ENCODE measurements at regions not wholly inside any gene's neighbourhood (a gene's known extent, or its start where the extent isn't known, plus 50 kb on each side); places are given as distances from the start of the nearest gene placed in this dataset.
A peak's percentile ranks its signal among the peaks of the same experiment; 100 is the strongest.

DNA sequence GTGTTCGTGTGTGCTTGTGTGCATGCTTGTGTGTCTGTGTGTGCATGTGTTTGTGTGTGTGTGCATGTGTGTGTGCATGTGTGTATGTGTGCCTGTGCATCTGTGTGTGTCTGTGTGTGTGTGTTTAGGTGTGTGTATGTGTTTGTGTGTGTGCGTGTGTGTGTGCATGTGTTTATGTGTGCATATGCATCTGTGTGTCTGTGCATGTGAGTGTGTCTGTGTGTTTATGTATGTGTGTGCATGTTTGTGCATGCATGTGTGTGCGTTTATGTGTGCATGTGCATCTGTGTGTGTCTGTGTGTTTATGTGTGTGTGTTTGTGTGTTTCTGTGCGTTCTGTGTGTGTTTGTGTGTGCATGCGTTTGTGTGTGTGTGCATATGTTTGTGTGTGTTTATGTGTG is 106.6 kb upstream of the TNRC6C start (continued):
- TF ChIP-seq ZNF367 (CRISPR knock-in tag; IDR thresholded peaks at IDR 0.05; ENCODE audit: borderline replicate concordance) (no peak), CBX5 (CRISPR knock-in tag; IDR thresholded peaks at IDR 0.05; ENCODE audit: borderline replicate concordance) (no peak), ATF7 (IDR thresholded peaks at IDR 0.05) (0 out of 2 replicates have a peak, but pooled peaks have one; percentile 23), ATF7 (CRISPR knock-in tag; IDR thresholded peaks at IDR 0.05) (no peak), ZNF382 (CRISPR knock-in tag; IDR thresholded peaks at IDR 0.05; ENCODE audit: borderline replicate concordance) (no peak), SIN3A (IDR thresholded peaks at IDR 0.05; ENCODE audit: borderline replicate concordance, low read depth, low read length) (no peak), TBX3 (IDR thresholded peaks at IDR 0.05; ENCODE audit: borderline replicate concordance) (peak; percentile 28; the same call in 1 of the 2 replicates), HNRNPH1 (optimal IDR thresholded peaks at IDR 0.05; ENCODE audit: low read depth, low read length) (no peak), MAFK (conservative IDR thresholded peaks at IDR 0.05 in 1 of 2, IDR thresholded peaks at IDR 0.05 in 1 of 2; ENCODE audit: low read length in 2 of 2) (no peak), JARID2 (CRISPR knock-in tag; IDR thresholded peaks at IDR 0.05; ENCODE audit: insufficient replicate concordance) (no peak), EHMT2 (IDR thresholded peaks at IDR 0.05; ENCODE audit: borderline replicate concordance, low read depth, low read length) (no peak), PCBP2 (optimal IDR thresholded peaks at IDR 0.05; ENCODE audit: low read depth, low read length, poor library complexity, severe bottlenecking) (no peak), ESRRA (CRISPR knock-in tag; IDR thresholded peaks at IDR 0.05; ENCODE audit: low read depth) (no peak), ZNF703 (CRISPR knock-in tag; IDR thresholded peaks at IDR 0.05; ENCODE audit: borderline replicate concordance) (no peak), SP140L (CRISPR knock-in tag; IDR thresholded peaks at IDR 0.05; ENCODE audit: borderline replicate concordance) (no peak), RORA (CRISPR knock-in tag; IDR thresholded peaks at IDR 0.05) (no peak), ZNF432 (CRISPR knock-in tag; IDR thresholded peaks at IDR 0.05; ENCODE audit: borderline replicate concordance) (no peak), SMAD3 (CRISPR knock-in tag; IDR thresholded peaks at IDR 0.05) (no peak), XBP1 (CRISPR knock-in tag; IDR thresholded peaks at IDR 0.05) (no peak), ZNF484 (CRISPR knock-in tag; IDR thresholded peaks at IDR 0.05; ENCODE audit: borderline replicate concordance, low read depth) (no peak), ZNF629 (CRISPR knock-in tag; conservative IDR thresholded peaks at IDR 0.05) (no peak), NR1H2 (CRISPR knock-in tag; IDR thresholded peaks at IDR 0.05; ENCODE audit: borderline replicate concordance, low read depth) (no peak)
- TF ChIP-seq, protein P1, sequence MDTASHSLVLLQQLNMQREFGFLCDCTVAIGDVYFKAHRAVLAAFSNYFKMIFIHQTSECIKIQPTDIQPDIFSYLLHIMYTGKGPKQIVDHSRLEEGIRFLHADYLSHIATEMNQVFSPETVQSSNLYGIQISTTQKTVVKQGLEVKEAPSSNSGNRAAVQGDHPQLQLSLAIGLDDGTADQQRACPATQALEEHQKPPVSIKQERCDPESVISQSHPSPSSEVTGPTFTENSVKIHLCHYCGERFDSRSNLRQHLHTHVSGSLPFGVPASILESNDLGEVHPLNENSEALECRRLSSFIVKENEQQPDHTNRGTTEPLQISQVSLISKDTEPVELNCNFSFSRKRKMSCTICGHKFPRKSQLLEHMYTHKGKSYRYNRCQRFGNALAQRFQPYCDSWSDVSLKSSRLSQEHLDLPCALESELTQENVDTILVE (CRISPR knock-in tag; IDR thresholded peaks at IDR 0.05): no peak
- TF ChIP-seq, protein P2, sequence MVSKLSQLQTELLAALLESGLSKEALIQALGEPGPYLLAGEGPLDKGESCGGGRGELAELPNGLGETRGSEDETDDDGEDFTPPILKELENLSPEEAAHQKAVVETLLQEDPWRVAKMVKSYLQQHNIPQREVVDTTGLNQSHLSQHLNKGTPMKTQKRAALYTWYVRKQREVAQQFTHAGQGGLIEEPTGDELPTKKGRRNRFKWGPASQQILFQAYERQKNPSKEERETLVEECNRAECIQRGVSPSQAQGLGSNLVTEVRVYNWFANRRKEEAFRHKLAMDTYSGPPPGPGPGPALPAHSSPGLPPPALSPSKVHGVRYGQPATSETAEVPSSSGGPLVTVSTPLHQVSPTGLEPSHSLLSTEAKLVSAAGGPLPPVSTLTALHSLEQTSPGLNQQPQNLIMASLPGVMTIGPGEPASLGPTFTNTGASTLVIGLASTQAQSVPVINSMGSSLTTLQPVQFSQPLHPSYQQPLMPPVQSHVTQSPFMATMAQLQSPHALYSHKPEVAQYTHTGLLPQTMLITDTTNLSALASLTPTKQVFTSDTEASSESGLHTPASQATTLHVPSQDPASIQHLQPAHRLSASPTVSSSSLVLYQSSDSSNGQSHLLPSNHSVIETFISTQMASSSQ (IDR thresholded peaks at IDR 0.05; ENCODE audit: low read depth): no peak
- TF ChIP-seq, protein P2 (CRISPR knock-in tag; IDR thresholded peaks at IDR 0.05; ENCODE audit: borderline replicate concordance): no peak
- TF ChIP-seq, protein P3, sequence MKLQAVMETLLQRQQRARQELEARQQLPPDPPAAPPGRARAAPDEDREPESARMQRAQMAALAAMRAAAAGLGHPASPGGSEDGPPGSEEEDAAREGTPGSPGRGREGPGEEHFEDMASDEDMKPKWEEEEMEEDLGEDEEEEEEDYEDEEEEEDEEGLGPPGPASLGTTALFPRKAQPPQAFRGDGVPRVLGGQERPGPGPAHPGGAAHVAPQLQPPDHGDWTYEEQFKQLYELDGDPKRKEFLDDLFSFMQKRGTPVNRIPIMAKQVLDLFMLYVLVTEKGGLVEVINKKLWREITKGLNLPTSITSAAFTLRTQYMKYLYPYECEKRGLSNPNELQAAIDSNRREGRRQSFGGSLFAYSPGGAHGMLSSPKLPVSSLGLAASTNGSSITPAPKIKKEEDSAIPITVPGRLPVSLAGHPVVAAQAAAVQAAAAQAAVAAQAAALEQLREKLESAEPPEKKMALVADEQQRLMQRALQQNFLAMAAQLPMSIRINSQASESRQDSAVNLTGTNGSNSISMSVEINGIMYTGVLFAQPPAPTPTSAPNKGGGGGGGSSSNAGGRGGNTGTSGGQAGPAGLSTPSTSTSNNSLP (IDR thresholded peaks at IDR 0.05; ENCODE audit: low read depth, low read length): no peak

All from HepG2 (cell line).